Activated T-cell treated with anti-CD3 and anti-CD28 coated beads, Interleukin-2, amount 50 U/mL, for 24 hours (primary cell): ENCODE measurements at regions not wholly inside any gene's neighbourhood (a gene's known extent, or its start where the extent isn't known, plus 50 kb on each side); places are given as distances from the start of the nearest gene placed in this dataset.

Experiments
- DNase-seq: peaks from one replicate; pipeline ENCODE4 v3.0.0-alpha.2; 2020
- H3K27ac Mint-ChIP-seq: 2 replicates; pipeline ENCODE4 v1.8.0; 2020; ENCODE audit warnings: mild to moderate bottlenecking, mixed read lengths
- H3K27me3 Mint-ChIP-seq: 2 replicates; pipeline ENCODE4 v1.8.0; 2020; ENCODE audit warnings: mixed read lengths
- H3K36me3 Mint-ChIP-seq: 2 replicates; pipeline ENCODE4 v1.8.0; 2020; ENCODE audit warnings: low read depth, mixed read lengths
- H3K4me1 Mint-ChIP-seq: 2 replicates; pipeline ENCODE4 v1.8.0; 2020; ENCODE audit warnings: low read depth, mixed read lengths
- H3K4me3 Mint-ChIP-seq: 2 replicates; pipeline ENCODE4 v1.8.0; 2020; ENCODE audit warnings: mild to moderate bottlenecking, moderate library complexity, mixed read lengths
- H3K9me3 Mint-ChIP-seq: 2 replicates; pipeline ENCODE4 v1.8.0; 2020; ENCODE audit warnings: mixed read lengths

- DNase-seq: no peak
These were observed 128.0 kb upstream of the MSX2 start for GRCh38 chr5:174596429-174596828.

GRCh38 chr5:174599992-174600391 is 124.4 kb upstream of the MSX2 start:
- no peak overlapping the region for H3K4me3 Mint-ChIP-seq
- no peaks in the 10 kb centered on the region for H3K36me3 Mint-ChIP-seq
- DNase-seq: no peak
- no peaks in the 10 kb centered on the region for H3K9me3 Mint-ChIP-seq
- peaks cover 2% of the 10 kb centered on the region for H3K4me1 Mint-ChIP-seq
- H3K27me3 Mint-ChIP-seq: peaks cover 11% of the 10 kb centered on the region
- H3K27ac Mint-ChIP-seq: no peak overlapping the region

More at GRCh38 chr5:174596429-174596828, 128.0 kb upstream of the MSX2 start:
- H3K27me3 Mint-ChIP-seq: peaks cover 11% of the 10 kb centered on the region
- peaks cover 2% of the 10 kb centered on the region for H3K4me1 Mint-ChIP-seq
- H3K4me3 Mint-ChIP-seq: no peak overlapping the region
- no peak overlapping the region for H3K27ac Mint-ChIP-seq
- H3K36me3 Mint-ChIP-seq: no peaks in the 10 kb centered on the region
- no peaks in the 10 kb centered on the region for H3K9me3 Mint-ChIP-seq

GRCh38 chr5:174601946-174602345 is 122.4 kb upstream of the MSX2 start:
- Mint-ChIP-seq H3K4me1 (peaks cover 2% of the 10 kb centered on the region), H3K9me3 (no peaks in the 10 kb centered on the region), H3K27me3 (peaks cover 12% of the 10 kb centered on the region), H3K4me3 (no peak overlapping the region), H3K27ac (no peak overlapping the region), H3K36me3 (no peaks in the 10 kb centered on the region)
- no peak for DNase-seq

GRCh38 chr5:174606153-174606552 is 118.2 kb upstream of the MSX2 start:
- Mint-ChIP-seq H3K27me3 (peaks cover 21% of the 10 kb centered on the region), H3K36me3 (no peaks in the 10 kb centered on the region), H3K9me3 (no peaks in the 10 kb centered on the region), H3K4me3 (no peak overlapping the region), H3K27ac (no peak overlapping the region), H3K4me1 (no peaks in the 10 kb centered on the region)
- DNase-seq: no peak

- Mint-ChIP-seq H3K27ac (no peak overlapping the region), H3K36me3 (no peaks in the 10 kb centered on the region), H3K27me3 (peaks cover 21% of the 10 kb centered on the region), H3K4me1 (no peaks in the 10 kb centered on the region), H3K4me3 (no peak overlapping the region), H3K9me3 (no peaks in the 10 kb centered on the region)
- DNase-seq: no peak
These were observed 117.7 kb upstream of the MSX2 start for GRCh38 chr5:174606646-174607045.

- H3K36me3 Mint-ChIP-seq: no peaks in the 10 kb centered on the region
- no peaks in the 10 kb centered on the region for H3K4me1 Mint-ChIP-seq
- H3K27ac Mint-ChIP-seq: no peak overlapping the region
- H3K9me3 Mint-ChIP-seq: no peaks in the 10 kb centered on the region
- no peak overlapping the region for H3K4me3 Mint-ChIP-seq
- peaks cover 21% of the 10 kb centered on the region for H3K27me3 Mint-ChIP-seq
- DNase-seq: no peak
These were observed 117.2 kb upstream of the MSX2 start for GRCh38 chr5:174607205-174607604.

- Mint-ChIP-seq H3K36me3 (no peaks in the 10 kb centered on the region), H3K27me3 (peaks cover 21% of the 10 kb centered on the region), H3K4me1 (no peaks in the 10 kb centered on the region), H3K4me3 (no peak overlapping the region), H3K27ac (no peak overlapping the region), H3K9me3 (no peaks in the 10 kb centered on the region)
- DNase-seq: no peak
These were observed 116.5 kb upstream of the MSX2 start for GRCh38 chr5:174607916-174608315.

- peaks cover 21% of the 10 kb centered on the region for H3K27me3 Mint-ChIP-seq
- no peak for DNase-seq
- H3K9me3 Mint-ChIP-seq: no peaks in the 10 kb centered on the region
- no peak overlapping the region for H3K27ac Mint-ChIP-seq
- no peak overlapping the region for H3K4me3 Mint-ChIP-seq
- H3K36me3 Mint-ChIP-seq: no peaks in the 10 kb centered on the region
- H3K4me1 Mint-ChIP-seq: no peaks in the 10 kb centered on the region
These were observed 115.7 kb upstream of the MSX2 start for GRCh38 chr5:174608631-174609097.

GRCh38 chr5:174609116-174609515 is 115.3 kb upstream of the MSX2 start:
- Mint-ChIP-seq H3K36me3 (no peaks in the 10 kb centered on the region), H3K9me3 (no peaks in the 10 kb centered on the region), H3K4me3 (no peak overlapping the region), H3K27me3 (peaks cover 21% of the 10 kb centered on the region), H3K27ac (no peak overlapping the region), H3K4me1 (no peaks in the 10 kb centered on the region)
- no peak for DNase-seq

GRCh38 chr5:174610968-174611367 is 113.4 kb upstream of the MSX2 start:
- no peak overlapping the region for H3K4me3 Mint-ChIP-seq
- H3K4me1 Mint-ChIP-seq: no peaks in the 10 kb centered on the region
- H3K36me3 Mint-ChIP-seq: no peaks in the 10 kb centered on the region
- H3K27ac Mint-ChIP-seq: no peak overlapping the region
- peaks cover 2% of the 10 kb centered on the region for H3K9me3 Mint-ChIP-seq
- no peak for DNase-seq
- peaks cover 21% of the 10 kb centered on the region for H3K27me3 Mint-ChIP-seq

- no peak for DNase-seq
- Mint-ChIP-seq H3K36me3 (no peaks in the 10 kb centered on the region), H3K9me3 (peaks cover 2% of the 10 kb centered on the region), H3K4me3 (no peak overlapping the region), H3K27ac (no peak overlapping the region), H3K27me3 (peaks cover 14% of the 10 kb centered on the region), H3K4me1 (no peaks in the 10 kb centered on the region)
These were observed 111.7 kb upstream of the MSX2 start for GRCh38 chr5:174612686-174613085.

- H3K36me3 Mint-ChIP-seq: no peaks in the 10 kb centered on the region
These were observed 109.8 kb upstream of the MSX2 start for GRCh38 chr5:174614500-174615135.

GRCh38 chr5:174616036-174616435 is 108.3 kb upstream of the MSX2 start:
- H3K9me3 Mint-ChIP-seq: peaks cover 2% of the 10 kb centered on the region
- no peak overlapping the region for H3K27ac Mint-ChIP-seq
- no peak for DNase-seq
- H3K36me3 Mint-ChIP-seq: no peaks in the 10 kb centered on the region
- peaks cover 15% of the 10 kb centered on the region for H3K27me3 Mint-ChIP-seq
- H3K4me1 Mint-ChIP-seq: no peaks in the 10 kb centered on the region
- no peak overlapping the region for H3K4me3 Mint-ChIP-seq

More at GRCh38 chr5:174614500-174615135, 109.8 kb upstream of the MSX2 start:
- H3K27me3 Mint-ChIP-seq: peaks cover 8% of the 10 kb centered on the region
- H3K27ac Mint-ChIP-seq: no peak overlapping the region
- peaks cover 2% of the 10 kb centered on the region for H3K9me3 Mint-ChIP-seq
- H3K4me3 Mint-ChIP-seq: no peak overlapping the region
- no peaks in the 10 kb centered on the region for H3K4me1 Mint-ChIP-seq
- DNase-seq: no peak

- Mint-ChIP-seq H3K27ac (no peak overlapping the region), H3K4me1 (no peaks in the 10 kb centered on the region), H3K27me3 (peaks cover 17% of the 10 kb centered on the region), H3K4me3 (no peak overlapping the region), H3K36me3 (no peaks in the 10 kb centered on the region), H3K9me3 (peaks cover 2% of the 10 kb centered on the region)
- DNase-seq: no peak
These were observed 107.1 kb upstream of the MSX2 start for GRCh38 chr5:174617285-174617684.

GRCh38 chr5:174617910-174618309 is 106.5 kb upstream of the MSX2 start:
- H3K9me3 Mint-ChIP-seq: peaks cover 2% of the 10 kb centered on the region
- no peak for DNase-seq
- no peak overlapping the region for H3K4me3 Mint-ChIP-seq
- no peaks in the 10 kb centered on the region for H3K4me1 Mint-ChIP-seq
- no peak overlapping the region for H3K27ac Mint-ChIP-seq
- H3K27me3 Mint-ChIP-seq: peaks cover 17% of the 10 kb centered on the region
- H3K36me3 Mint-ChIP-seq: no peaks in the 10 kb centered on the region

- no peak for DNase-seq
- Mint-ChIP-seq H3K36me3 (no peaks in the 10 kb centered on the region), H3K9me3 (peaks cover 2% of the 10 kb centered on the region), H3K4me1 (no peaks in the 10 kb centered on the region), H3K4me3 (no peak overlapping the region), H3K27me3 (peaks cover 17% of the 10 kb centered on the region), H3K27ac (no peak overlapping the region)
These were observed 105.8 kb upstream of the MSX2 start for GRCh38 chr5:174618589-174618988.
